Calu3 (cell line): ENCODE measurements at regions not wholly inside any gene's neighbourhood (a gene's known extent, or its start where the extent isn't known, plus 50 kb on each side); places are given as distances from the start of the nearest gene placed in this dataset.
"Not testable (repeated sequence)": the region's sequence is repeated elsewhere in the genome, so short reads cannot be mapped to it uniquely, and the experiment has no call there.

Experiments
- BruUV-seq: library from RNA; stranded (reverse); fragments of 400-500 nt; replicated peaks from 2 replicates; lab custom pipeline; 2021; lab: Mats Ljungman, UMichigan
- CTCF ChIA-PET: fragments of 300-600 bp; sonication (Branson Sonifier 250); formaldehyde crosslinking; loops from one replicate; lab custom pipeline; 2022; ENCODE audit warnings: antibody characterized with exemption; lab: Charles Lee
- DNase-seq: peaks from one replicate; pipeline ENCODE4 v3.0.0; 2022
- H3K27ac Mint-ChIP-seq: one replicate; pipeline ENCODE4 v1.8.0; 2022; ENCODE audit warnings: mixed read lengths; ENCODE audit not compliant: unreplicated experiment
- H3K27me3 Mint-ChIP-seq: one replicate; pipeline ENCODE4 v1.8.0; 2022; ENCODE audit warnings: mixed read lengths; ENCODE audit not compliant: unreplicated experiment
- H3K36me3 Mint-ChIP-seq: one replicate; pipeline ENCODE4 v1.8.0; 2022; ENCODE audit warnings: mild to moderate bottlenecking, moderate library complexity, mixed read lengths; ENCODE audit not compliant: insufficient read depth, unreplicated experiment
- H3K4me1 Mint-ChIP-seq: one replicate; pipeline ENCODE4 v1.8.0; 2022; ENCODE audit warnings: mild to moderate bottlenecking, low read depth, mixed read lengths; ENCODE audit not compliant: unreplicated experiment
- H3K4me3 Mint-ChIP-seq: one replicate; pipeline ENCODE4 v1.8.0; 2022; ENCODE audit warnings: mild to moderate bottlenecking, low read depth, moderate library complexity, mixed read lengths; ENCODE audit not compliant: unreplicated experiment
- H3K9me3 Mint-ChIP-seq: one replicate; pipeline ENCODE4 v1.8.0; 2022; ENCODE audit warnings: low read depth, mixed read lengths; ENCODE audit not compliant: unreplicated experiment
- intact Hi-C: fragments of 100-400 bp; cut with micrococcal nuclease; formaldehyde crosslinking; loops from one replicate; pipeline ENCODE4 v1.10.0; 2022; ENCODE audit not compliant: unreplicated experiment
- TF ChIP-seq, protein P1 (sequence below): fragments of 200-600 bp; IDR thresholded peaks from one replicate; pipeline ENCODE4 v1.8.0; 2022; ENCODE audit warnings: antibody characterized with exemption; ENCODE audit not compliant: unreplicated experiment

DNA sequence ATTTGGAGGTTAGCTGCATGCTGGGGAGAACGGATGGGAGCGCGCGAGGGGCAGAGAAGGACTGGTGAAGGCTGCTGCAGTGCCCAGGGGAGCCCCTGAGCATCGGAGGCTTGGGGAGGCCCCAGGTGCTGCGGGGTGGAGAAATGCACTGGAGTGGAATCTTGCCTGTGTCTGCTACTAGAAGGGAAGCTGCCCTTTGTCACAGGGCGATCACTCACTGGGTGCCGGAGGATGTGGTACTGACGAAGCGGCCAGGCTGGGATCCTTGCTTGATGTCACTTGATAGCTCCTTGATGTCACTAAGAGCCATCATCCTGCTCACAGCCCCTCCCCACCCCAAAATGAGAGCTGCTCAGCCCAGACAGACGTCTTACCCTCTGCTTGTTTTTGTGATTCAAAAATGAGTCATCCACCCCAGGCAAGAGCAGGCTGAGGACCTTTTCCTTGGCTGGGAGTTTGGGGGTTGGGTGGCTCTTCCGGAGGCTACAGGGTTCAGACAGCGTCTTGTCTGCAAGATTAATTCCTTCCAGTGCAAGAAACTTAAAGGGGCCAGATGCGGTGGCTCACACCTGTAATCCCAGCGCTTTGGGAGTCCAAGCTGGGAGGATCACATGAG is 62.6 kb upstream of the PMEPA1 start:
- Mint-ChIP-seq H3K36me3 (no peaks in the 10 kb centered on the region), H3K4me1 (peaks cover 41% of the 10 kb centered on the region), H3K4me3 (peak overlapping the region; percentile 18), H3K9me3 (no peaks in the 10 kb centered on the region), H3K27ac (peak overlapping the region; percentile 30), H3K27me3 (no peaks in the 10 kb centered on the region)
- CTCF ChIA-PET = interaction anchor here (1.0 to 1.4 kb wide), 4 partner anchors 24 to 61 kb away, joined by 3 to 8 read pairs (median 4); no protein-coding TSS in a partner anchor
- TF ChIP-seq, protein P1, sequence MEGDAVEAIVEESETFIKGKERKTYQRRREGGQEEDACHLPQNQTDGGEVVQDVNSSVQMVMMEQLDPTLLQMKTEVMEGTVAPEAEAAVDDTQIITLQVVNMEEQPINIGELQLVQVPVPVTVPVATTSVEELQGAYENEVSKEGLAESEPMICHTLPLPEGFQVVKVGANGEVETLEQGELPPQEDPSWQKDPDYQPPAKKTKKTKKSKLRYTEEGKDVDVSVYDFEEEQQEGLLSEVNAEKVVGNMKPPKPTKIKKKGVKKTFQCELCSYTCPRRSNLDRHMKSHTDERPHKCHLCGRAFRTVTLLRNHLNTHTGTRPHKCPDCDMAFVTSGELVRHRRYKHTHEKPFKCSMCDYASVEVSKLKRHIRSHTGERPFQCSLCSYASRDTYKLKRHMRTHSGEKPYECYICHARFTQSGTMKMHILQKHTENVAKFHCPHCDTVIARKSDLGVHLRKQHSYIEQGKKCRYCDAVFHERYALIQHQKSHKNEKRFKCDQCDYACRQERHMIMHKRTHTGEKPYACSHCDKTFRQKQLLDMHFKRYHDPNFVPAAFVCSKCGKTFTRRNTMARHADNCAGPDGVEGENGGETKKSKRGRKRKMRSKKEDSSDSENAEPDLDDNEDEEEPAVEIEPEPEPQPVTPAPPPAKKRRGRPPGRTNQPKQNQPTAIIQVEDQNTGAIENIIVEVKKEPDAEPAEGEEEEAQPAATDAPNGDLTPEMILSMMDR = no peak
- BruUV-seq = no TSS peak
- DNase-seq = peak; percentile 66
- intact Hi-C loops = loop anchor here (10.0 kb wide), 1 partner anchor 58 kb away; the partner anchor contains the start of gene PMEPA1

DNA sequence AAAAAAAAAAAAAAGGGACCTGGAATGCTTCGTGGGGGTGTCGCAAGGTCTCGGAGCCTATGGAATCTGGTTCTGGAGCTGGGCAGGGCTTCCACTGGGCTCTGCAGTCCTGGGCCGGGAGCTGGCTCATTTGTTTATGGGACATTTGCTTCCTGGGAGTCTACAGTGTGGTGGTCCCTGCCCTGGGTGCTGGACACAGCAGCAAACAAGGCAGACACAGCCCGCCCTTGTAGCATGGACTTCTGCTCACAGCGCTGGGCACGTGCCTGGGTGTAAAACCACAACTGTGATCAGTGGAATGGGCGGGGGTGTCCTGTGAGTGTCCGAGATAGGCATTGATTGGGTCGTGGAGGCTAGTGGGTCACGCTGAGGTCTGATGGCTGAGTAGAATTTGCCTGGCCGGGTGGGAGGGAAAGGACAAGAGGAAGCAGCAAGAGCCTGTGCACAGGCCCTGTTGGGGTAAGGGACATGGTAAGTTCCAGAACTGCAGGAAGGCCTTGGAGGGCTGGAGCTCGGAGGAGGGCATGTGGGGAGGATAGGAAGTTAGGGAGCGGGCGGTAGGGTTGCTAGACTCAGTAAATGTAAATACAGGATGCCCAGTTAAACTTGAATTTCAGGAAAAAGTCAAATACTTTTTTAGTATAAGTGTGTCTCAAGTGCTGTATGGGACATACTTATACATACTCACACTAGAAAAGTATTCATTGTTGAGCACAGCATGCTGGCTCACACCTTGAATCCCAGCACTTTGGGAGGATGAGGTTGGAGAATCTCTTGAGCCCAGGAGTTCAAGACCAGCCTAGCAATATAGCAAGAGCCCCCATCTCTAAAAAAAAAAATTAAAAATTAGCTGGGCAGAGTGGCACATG is 61.3 kb upstream of the PMEPA1 start:
- no peak overlapping the region for H3K27ac Mint-ChIP-seq
- H3K36me3 Mint-ChIP-seq = no peaks in the 10 kb centered on the region
- intact Hi-C loops = loop anchor here (10.0 kb wide), 1 partner anchor 56 kb away; the partner anchor contains the start of gene PMEPA1
- CTCF ChIA-PET = interaction anchor here (0.5 to 0.8 kb wide), 2 partner anchors 8 to 246 kb away, joined by 3 to 5 read pairs; no protein-coding TSS in a partner anchor
- DNase-seq = no peak
- no peaks in the 10 kb centered on the region for H3K9me3 Mint-ChIP-seq
- BruUV-seq = no TSS peak
- H3K4me3 Mint-ChIP-seq = no peak overlapping the region
- peaks cover 41% of the 10 kb centered on the region for H3K4me1 Mint-ChIP-seq
- TF ChIP-seq, protein P1 = no peak
- H3K27me3 Mint-ChIP-seq = no peaks in the 10 kb centered on the region

DNA sequence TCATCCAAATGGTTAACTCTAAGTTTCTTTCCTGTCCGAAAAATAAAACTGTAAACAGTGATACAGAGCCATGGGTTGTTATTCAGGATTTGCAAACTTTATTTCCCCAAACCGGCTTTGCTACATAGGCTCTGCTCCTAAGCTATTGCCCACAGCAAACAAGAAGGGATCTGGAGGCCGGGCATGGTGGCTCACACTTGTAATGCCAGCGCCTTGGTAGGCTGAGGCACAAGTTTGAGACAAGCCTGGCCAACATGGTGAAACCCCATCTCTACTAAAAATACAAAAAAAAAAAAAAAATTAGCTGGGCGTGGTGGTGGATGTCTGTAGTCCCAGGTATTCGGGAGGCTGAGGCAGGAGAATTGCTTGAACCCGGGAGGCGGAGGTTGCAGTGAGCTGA is 60.6 kb upstream of the PMEPA1 start:
- not testable (repeated sequence) for H3K4me3 Mint-ChIP-seq, H3K36me3 Mint-ChIP-seq, H3K27ac Mint-ChIP-seq, BruUV-seq, H3K9me3 Mint-ChIP-seq, H3K27me3 Mint-ChIP-seq, DNase-seq
- H3K4me1 Mint-ChIP-seq = peaks cover 41% of the 10 kb centered on the region
- CTCF ChIA-PET = interaction anchor here (0.7 to 1.2 kb wide), 3 partner anchors 11 to 246 kb away, joined by 3 to 5 read pairs (median 3); no protein-coding TSS in a partner anchor
- intact Hi-C loops = loop anchor here (10.0 kb wide), 1 partner anchor 56 kb away; the partner anchor contains the start of gene PMEPA1

DNA sequence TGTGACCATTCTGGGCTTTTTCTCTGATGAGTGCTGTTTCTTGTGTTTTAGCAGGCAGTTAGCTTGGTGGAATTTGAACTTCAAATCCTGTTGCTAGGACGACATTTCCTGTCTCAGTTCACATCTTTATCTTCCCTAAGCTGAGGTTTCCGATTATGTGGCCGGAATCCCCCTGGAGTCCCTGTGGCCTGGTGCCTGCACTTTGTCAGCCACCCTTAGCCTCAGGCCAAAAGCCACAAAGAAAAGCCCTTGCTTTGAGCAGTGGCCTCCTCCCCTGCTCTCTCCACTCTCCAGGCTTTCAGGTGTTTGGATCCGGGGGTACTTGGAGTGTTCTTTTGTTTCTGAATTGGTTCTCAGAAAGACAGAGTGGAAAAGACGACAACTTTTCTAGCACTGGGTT is 59.9 kb upstream of the PMEPA1 start:
- TF ChIP-seq, protein P1 = no peak
- H3K36me3 Mint-ChIP-seq = no peaks in the 10 kb centered on the region
- H3K4me3 Mint-ChIP-seq = no peak overlapping the region
- no TSS peak for BruUV-seq
- no peak for DNase-seq
- CTCF ChIA-PET = interaction anchor here (1.2 kb wide), 1 partner anchor 12 kb away, joined by 3 read pairs; no protein-coding TSS in a partner anchor
- intact Hi-C loops = loop anchor here (10.0 kb wide), 1 partner anchor 55 kb away; the partner anchor contains the start of gene PMEPA1
- no peaks in the 10 kb centered on the region for H3K27me3 Mint-ChIP-seq
- H3K4me1 Mint-ChIP-seq = peaks cover 41% of the 10 kb centered on the region
- H3K9me3 Mint-ChIP-seq = no peaks in the 10 kb centered on the region
- H3K27ac Mint-ChIP-seq = no peak overlapping the region
